ENCODE measurements at regions not wholly inside any gene's neighbourhood (a gene's known extent, or its start where the extent isn't known, plus 50 kb on each side); places are given as distances from the start of the nearest gene placed in this dataset.

GRCh38 chr19:31991984-31992655 lies 353.3 kb upstream of the ZNF507 start:
- TF ChIP-seq CTCF (IDR thresholded peaks at IDR 0.05; ENCODE audit: poor library complexity) = no peak
- TF ChIP-seq EZH2phosphoT487 (IDR thresholded peaks at IDR 0.05; ENCODE audit: low read depth, severe bottlenecking, unreplicated experiment) = no peak
